ENCODE measurements at regions not wholly inside any gene's neighbourhood (a gene's known extent, or its start where the extent isn't known, plus 50 kb on each side); places are given as distances from the start of the nearest gene placed in this dataset.

DNA sequence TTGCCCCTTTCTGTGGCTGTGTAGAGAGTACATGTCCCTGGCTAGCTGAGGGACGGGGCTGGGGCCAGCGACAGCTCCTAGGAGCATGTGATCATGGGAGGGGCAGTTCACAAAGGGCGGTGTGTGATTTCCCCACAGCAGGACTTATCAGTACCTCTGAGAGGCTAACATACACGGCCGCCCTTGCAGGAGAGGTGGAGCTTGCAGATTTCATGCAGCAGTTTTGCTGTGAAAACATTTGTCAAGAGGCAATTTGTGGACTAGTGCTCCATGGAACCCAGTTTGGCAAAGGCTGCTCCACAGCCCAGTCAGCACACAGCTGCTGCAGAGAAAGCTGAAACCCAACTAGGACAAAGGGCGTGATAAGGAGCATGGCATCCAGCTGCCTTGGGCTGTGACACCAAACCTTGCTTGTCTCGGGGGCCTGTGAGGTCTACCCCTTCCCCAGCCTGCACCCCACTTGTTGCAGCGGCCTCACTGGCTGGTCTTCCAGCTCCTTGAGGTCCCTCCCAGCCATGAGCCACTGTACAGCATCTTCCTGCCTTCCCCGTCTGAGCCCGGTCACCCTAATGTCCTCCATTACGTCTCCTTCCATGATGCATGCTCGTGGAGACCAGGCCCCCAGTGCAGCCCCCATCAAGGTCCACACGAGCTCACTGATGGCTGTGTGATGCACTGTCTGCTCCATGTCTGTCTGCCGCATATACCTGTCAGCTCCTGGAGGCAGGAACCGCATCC is 121.4 kb upstream of the HDAC4 start:
- Histone ChIP-seq H3K36me3 (no peaks in the 10 kb centered on the region), H3K4me3 (no peak overlapping the region), H3K4me1 (peaks cover 5% of the 10 kb centered on the region), H3K9me3 (no peaks in the 10 kb centered on the region), H3K27ac (no peak overlapping the region), H3K27me3 (no peaks in the 10 kb centered on the region)
- 83% methylated on average over 13 of the region's 15 CpGs for WGBS
- TF ChIP-seq, protein P1, sequence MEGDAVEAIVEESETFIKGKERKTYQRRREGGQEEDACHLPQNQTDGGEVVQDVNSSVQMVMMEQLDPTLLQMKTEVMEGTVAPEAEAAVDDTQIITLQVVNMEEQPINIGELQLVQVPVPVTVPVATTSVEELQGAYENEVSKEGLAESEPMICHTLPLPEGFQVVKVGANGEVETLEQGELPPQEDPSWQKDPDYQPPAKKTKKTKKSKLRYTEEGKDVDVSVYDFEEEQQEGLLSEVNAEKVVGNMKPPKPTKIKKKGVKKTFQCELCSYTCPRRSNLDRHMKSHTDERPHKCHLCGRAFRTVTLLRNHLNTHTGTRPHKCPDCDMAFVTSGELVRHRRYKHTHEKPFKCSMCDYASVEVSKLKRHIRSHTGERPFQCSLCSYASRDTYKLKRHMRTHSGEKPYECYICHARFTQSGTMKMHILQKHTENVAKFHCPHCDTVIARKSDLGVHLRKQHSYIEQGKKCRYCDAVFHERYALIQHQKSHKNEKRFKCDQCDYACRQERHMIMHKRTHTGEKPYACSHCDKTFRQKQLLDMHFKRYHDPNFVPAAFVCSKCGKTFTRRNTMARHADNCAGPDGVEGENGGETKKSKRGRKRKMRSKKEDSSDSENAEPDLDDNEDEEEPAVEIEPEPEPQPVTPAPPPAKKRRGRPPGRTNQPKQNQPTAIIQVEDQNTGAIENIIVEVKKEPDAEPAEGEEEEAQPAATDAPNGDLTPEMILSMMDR (IDR thresholded peaks at IDR 0.05) = no peak
- TF ChIP-seq POLR2AphosphoS5 (IDR thresholded peaks at IDR 0.05) (no peak), EP300 (IDR thresholded peaks at IDR 0.05) (no peak), POLR2A (IDR thresholded peaks at IDR 0.05) (no peak)
- DNase-seq (ENCODE audit: low spot score in 2 of 2) = no peak

DNA sequence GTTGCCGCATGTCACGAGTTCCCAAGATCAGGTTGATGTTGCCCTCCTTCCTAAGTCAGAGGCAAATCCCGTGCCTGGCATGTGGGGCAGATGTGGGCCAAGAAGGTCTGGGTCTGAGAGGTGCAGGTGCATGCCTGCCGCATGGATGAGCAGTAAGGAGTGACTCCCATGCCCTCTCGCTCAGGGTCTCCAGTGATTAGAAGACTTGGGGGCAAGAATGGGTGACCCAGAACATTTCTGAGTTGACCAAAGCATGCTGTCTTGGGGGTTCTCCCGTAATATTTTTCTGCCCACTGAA is 120.6 kb upstream of the HDAC4 start:
- TF ChIP-seq POLR2AphosphoS5 (IDR thresholded peaks at IDR 0.05) (no peak), POLR2A (IDR thresholded peaks at IDR 0.05) (no peak), EP300 (IDR thresholded peaks at IDR 0.05) (no peak)
- TF ChIP-seq, protein P1 (IDR thresholded peaks at IDR 0.05) = no peak
- 90% methylated on average over 6 of the region's 6 CpGs for WGBS
- H3K36me3 ChIP-seq = no peaks in the 10 kb centered on the region
- H3K9me3 ChIP-seq = no peaks in the 10 kb centered on the region
- no peak overlapping the region for H3K27ac ChIP-seq
- H3K4me1 ChIP-seq = peaks cover 5% of the 10 kb centered on the region
- DNase-seq (ENCODE audit: low spot score in 2 of 2) = no peak
- H3K4me3 ChIP-seq = no peak overlapping the region
- H3K27me3 ChIP-seq = no peaks in the 10 kb centered on the region

DNA sequence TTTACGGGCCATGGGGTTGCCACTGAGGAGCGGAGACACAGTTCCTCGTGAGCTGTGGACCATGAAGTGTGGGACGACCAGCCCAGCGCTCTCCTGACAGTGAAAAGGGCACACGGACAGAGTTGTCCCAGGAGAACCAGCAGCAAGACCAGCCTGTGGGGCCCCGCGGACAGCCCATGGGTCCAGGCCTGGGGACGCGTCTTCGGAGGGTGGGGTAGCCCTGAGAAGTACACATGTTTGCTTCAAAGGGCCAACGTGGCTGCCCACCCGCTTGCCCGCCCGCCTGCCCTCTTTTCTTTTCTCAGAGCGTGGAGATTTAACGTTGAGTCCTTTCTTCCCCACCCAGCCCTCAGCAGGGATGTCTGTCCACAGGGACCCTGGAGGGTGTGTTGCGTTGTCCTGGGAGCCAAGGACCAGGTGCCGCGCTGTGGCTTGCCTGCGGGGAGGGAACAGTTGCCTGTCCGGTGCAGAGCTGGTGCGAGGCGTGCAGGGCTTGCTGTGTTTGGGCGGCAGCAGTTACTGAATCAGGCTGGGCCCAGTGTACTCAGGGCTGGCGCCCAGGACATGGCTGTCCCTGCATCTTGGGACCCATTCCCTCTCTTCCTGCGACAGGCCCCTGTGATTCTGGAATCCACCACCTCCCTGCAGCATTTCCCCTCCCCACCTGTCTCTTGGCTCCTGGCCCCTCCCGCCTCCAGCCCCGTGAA is 120.1 kb upstream of the HDAC4 start:
- Histone ChIP-seq H3K36me3 (no peaks in the 10 kb centered on the region), H3K4me1 (peaks cover 5% of the 10 kb centered on the region), H3K27me3 (no peaks in the 10 kb centered on the region), H3K27ac (no peak overlapping the region), H3K9me3 (no peaks in the 10 kb centered on the region), H3K4me3 (no peak overlapping the region)
- no peak for DNase-seq (ENCODE audit: low spot score in 2 of 2)
- TF ChIP-seq POLR2AphosphoS5 (IDR thresholded peaks at IDR 0.05) (no peak), POLR2A (IDR thresholded peaks at IDR 0.05) (no peak), EP300 (IDR thresholded peaks at IDR 0.05) (no peak)
- TF ChIP-seq, protein P1 (IDR thresholded peaks at IDR 0.05) = no peak
- WGBS = 94% methylated on average over 12 of the region's 29 CpGs

DNA sequence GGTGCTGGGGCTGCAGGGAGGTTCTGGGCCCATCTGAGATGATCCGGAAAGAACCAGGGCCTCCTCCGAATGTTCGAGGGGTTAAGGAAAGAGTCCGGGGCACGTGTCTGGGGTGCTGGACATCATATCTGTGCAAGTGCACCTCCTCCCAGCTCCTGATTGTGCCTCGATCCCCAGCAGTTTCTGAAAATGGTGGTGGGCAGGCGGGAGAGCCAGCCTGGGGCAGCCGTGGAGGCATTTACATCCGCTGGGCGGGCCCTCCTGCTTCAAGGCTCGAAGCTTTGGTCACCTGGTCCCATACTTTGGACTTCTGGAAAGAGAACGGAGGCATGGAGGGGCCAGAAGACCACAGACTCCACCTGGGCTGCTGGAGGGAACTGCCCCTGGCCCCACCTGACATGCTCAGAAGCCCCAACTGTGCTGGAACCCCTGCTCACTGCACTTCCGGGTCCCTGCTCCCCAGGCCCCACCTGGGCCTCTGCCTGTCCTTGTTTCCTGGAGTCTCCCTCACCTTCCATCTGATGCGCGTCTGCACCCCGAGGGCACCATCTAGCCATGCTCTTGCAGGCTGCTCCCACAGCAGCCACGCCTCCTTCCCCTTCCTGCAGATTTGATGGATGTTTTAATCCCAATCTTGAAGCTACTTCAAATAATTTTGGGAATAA is 119.2 kb upstream of the HDAC4 start:
- Histone ChIP-seq H3K4me1 (peaks cover 5% of the 10 kb centered on the region), H3K9me3 (no peaks in the 10 kb centered on the region), H3K4me3 (no peak overlapping the region), H3K27ac (no peak overlapping the region), H3K27me3 (no peaks in the 10 kb centered on the region), H3K36me3 (no peaks in the 10 kb centered on the region)
- DNase-seq (ENCODE audit: low spot score in 2 of 2) = no peak
- 90% methylated on average over 13 of the region's 17 CpGs for WGBS
- TF ChIP-seq EP300 (IDR thresholded peaks at IDR 0.05) (no peak), POLR2AphosphoS5 (IDR thresholded peaks at IDR 0.05) (no peak), POLR2A (IDR thresholded peaks at IDR 0.05) (no peak)
- TF ChIP-seq, protein P1 (IDR thresholded peaks at IDR 0.05) = no peak

Measured in suprapubic skin (tissue), 4 donors.